Smooth muscle cell (in vitro differentiated cells): ENCODE measurements at regions not wholly inside any gene's neighbourhood (a gene's known extent, or its start where the extent isn't known, plus 50 kb on each side); places are given as distances from the start of the nearest gene placed in this dataset.

Experiments used
- DNase-seq: peaks from one replicate; lab custom pipeline; 2025; ENCODE audit not compliant: unreplicated experiment; lab: John Stamatoyannopoulos, UW
- H2AFZ ChIP-seq: fragments of 200-600 bp; sonication (generic); 2 replicates; pipeline ENCODE4 v1.6.0; 2016; ENCODE audit warnings: antibody characterized with exemption, low read depth, mild to moderate bottlenecking
- H3F3A ChIP-seq: fragments of 200-600 bp; sonication (generic); 2 replicates; pipeline ENCODE4 v1.6.0; 2017; ENCODE audit warnings: antibody characterized with exemption, low read depth
- H3K27ac ChIP-seq: fragments of 200-600 bp; sonication (generic); 2 replicates; pipeline ENCODE4 v1.5.1; 2016; ENCODE audit warnings: low read depth, mild to moderate bottlenecking
- H3K27me3 ChIP-seq: fragments of 200-600 bp; sonication (generic); 2 replicates; pipeline ENCODE4 v1.6.1; 2016; ENCODE audit warnings: low read depth, mild to moderate bottlenecking
- H3K36me3 ChIP-seq: fragments of 200-600 bp; sonication (generic); 2 replicates; pipeline ENCODE4 v1.5.1; 2016; ENCODE audit warnings: low read depth
- H3K4me1 ChIP-seq: fragments of 200-600 bp; sonication (generic); 2 replicates; pipeline ENCODE4 v1.5.1; 2016; ENCODE audit warnings: low read depth
- H3K4me2 ChIP-seq: fragments of 200-600 bp; sonication (generic); 2 replicates; pipeline ENCODE4 v1.6.0; 2016; ENCODE audit warnings: mild to moderate bottlenecking
- H3K4me3 ChIP-seq: fragments of 200-600 bp; sonication (generic); 2 replicates; pipeline ENCODE4 v1.5.1; 2016; ENCODE audit warnings: mild to moderate bottlenecking
- H3K79me2 ChIP-seq: fragments of 200-600 bp; sonication (generic); 2 replicates; pipeline ENCODE4 v1.6.0; 2016; ENCODE audit warnings: low read depth, mild to moderate bottlenecking
- H3K9ac ChIP-seq: fragments of 200-600 bp; sonication (generic); 2 replicates; pipeline ENCODE4 v1.6.0; 2016; ENCODE audit warnings: low read depth
- H3K9me3 ChIP-seq: fragments of 200-600 bp; sonication (generic); replicated peaks from 2 replicates; pipeline ENCODE4 v1.5.1; 2016; ENCODE audit warnings: low read depth
- H4K20me1 ChIP-seq: fragments of 200-600 bp; sonication (generic); 2 replicates; pipeline ENCODE4 v1.6.0; 2016; ENCODE audit warnings: low read depth
- WGBS: methylation state at CpG from one replicate; pipeline ENCODE4 v1.1.7; 2016; ENCODE audit warnings: low lambda C conversion rate; 5-methylcytosine and 5-hydroxymethylcytosine counted together
- TF ChIP-seq, protein P1 (sequence below): fragments of 200-600 bp; sonication (generic); IDR thresholded peaks from 2 replicates; pipeline ENCODE4 v1.5.1; 2017; ENCODE audit warnings: borderline replicate concordance, mild to moderate bottlenecking, antibody characterized with exemption; ENCODE audit not compliant: insufficient read depth, poor library complexity, severe bottlenecking

GRCh38 chr7:125681508-125681907 lies 751.9 kb upstream of the POT1 start:
- no peaks in the 10 kb centered on the region for H3K4me1 ChIP-seq
- no peak overlapping the region for H3K9ac ChIP-seq
- no peak overlapping the region for H3K27ac ChIP-seq
- no peaks in the 10 kb centered on the region for H3K27me3 ChIP-seq
- WGBS = 98% methylated on average over 3 of the region's 3 CpGs
- TF ChIP-seq, protein P1, sequence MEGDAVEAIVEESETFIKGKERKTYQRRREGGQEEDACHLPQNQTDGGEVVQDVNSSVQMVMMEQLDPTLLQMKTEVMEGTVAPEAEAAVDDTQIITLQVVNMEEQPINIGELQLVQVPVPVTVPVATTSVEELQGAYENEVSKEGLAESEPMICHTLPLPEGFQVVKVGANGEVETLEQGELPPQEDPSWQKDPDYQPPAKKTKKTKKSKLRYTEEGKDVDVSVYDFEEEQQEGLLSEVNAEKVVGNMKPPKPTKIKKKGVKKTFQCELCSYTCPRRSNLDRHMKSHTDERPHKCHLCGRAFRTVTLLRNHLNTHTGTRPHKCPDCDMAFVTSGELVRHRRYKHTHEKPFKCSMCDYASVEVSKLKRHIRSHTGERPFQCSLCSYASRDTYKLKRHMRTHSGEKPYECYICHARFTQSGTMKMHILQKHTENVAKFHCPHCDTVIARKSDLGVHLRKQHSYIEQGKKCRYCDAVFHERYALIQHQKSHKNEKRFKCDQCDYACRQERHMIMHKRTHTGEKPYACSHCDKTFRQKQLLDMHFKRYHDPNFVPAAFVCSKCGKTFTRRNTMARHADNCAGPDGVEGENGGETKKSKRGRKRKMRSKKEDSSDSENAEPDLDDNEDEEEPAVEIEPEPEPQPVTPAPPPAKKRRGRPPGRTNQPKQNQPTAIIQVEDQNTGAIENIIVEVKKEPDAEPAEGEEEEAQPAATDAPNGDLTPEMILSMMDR = no peak
- no peak overlapping the region for H3K4me3 ChIP-seq
- no peaks in the 10 kb centered on the region for H3F3A ChIP-seq
- no peak overlapping the region for H3K4me2 ChIP-seq
- no peak for DNase-seq
- H3K36me3 ChIP-seq = no peaks in the 10 kb centered on the region
- no peaks in the 10 kb centered on the region for H3K9me3 ChIP-seq
- H2AFZ ChIP-seq = no peak overlapping the region
- no peaks in the 10 kb centered on the region for H3K79me2 ChIP-seq
- no peaks in the 10 kb centered on the region for H4K20me1 ChIP-seq

DNA sequence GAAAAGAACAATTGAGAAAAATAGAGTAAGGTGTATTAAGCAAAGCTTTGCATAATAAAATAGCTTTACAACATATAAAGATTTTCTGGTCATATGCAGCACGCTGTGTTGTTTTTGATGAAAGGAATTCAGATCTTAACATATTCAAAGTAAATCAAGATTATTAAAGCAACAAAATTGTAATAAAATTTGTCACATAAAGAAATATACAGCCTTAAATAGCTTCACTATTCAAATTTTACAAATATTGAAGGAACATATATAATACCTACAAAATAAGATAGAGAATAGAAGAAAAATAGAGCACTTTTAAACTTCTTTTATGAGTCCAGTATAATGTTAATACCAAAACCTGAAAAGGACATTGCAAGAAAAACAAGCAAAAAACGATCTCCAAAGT lies 749.1 kb upstream of the POT1 start:
- no peaks in the 10 kb centered on the region for H3K9me3 ChIP-seq
- no peak for DNase-seq
- no peak overlapping the region for H3K4me3 ChIP-seq
- H2AFZ ChIP-seq = no peak overlapping the region
- 81% methylated on average over 2 of the region's 2 CpGs for WGBS
- no peaks in the 10 kb centered on the region for H4K20me1 ChIP-seq
- H3K36me3 ChIP-seq = no peaks in the 10 kb centered on the region
- no peak overlapping the region for H3K27ac ChIP-seq
- TF ChIP-seq, protein P1 = no peak
- no peaks in the 10 kb centered on the region for H3K79me2 ChIP-seq
- no peak overlapping the region for H3K4me2 ChIP-seq
- H3K9ac ChIP-seq = no peak overlapping the region
- H3K4me1 ChIP-seq = no peaks in the 10 kb centered on the region
- H3K27me3 ChIP-seq = no peaks in the 10 kb centered on the region
- no peaks in the 10 kb centered on the region for H3F3A ChIP-seq

DNA sequence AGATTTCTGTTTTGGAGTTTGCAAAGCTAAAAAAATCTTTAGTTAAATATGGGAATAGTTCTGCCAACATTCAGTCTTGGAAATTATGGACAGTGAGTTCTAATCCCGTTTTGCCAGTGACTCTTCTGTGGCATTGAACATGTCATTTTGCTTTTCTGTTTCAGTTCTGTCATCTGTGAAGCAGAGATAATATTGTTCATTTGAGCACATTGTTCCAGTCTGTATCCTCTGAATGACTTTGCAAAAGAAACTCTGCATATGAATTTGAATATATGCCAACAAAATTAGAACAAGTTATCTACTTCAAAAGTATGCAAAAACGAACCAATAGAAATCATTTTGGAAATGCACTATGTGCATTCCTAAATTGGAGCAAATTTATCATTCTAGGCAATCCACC lies 746.0 kb upstream of the POT1 start:
- Histone ChIP-seq H3K27me3 (no peaks in the 10 kb centered on the region), H3K4me1 (no peaks in the 10 kb centered on the region), H3K27ac (no peak overlapping the region), H4K20me1 (no peaks in the 10 kb centered on the region), H3F3A (no peaks in the 10 kb centered on the region), H3K9me3 (no peaks in the 10 kb centered on the region), H3K36me3 (no peaks in the 10 kb centered on the region), H2AFZ (no peak overlapping the region), H3K4me3 (no peak overlapping the region), H3K9ac (no peak overlapping the region), H3K79me2 (no peaks in the 10 kb centered on the region), H3K4me2 (no peak overlapping the region)
- no peak for DNase-seq
- TF ChIP-seq, protein P1 = no peak
- 91% methylated on average over 2 of the region's 2 CpGs for whole genome bisulfite sequencing

DNA sequence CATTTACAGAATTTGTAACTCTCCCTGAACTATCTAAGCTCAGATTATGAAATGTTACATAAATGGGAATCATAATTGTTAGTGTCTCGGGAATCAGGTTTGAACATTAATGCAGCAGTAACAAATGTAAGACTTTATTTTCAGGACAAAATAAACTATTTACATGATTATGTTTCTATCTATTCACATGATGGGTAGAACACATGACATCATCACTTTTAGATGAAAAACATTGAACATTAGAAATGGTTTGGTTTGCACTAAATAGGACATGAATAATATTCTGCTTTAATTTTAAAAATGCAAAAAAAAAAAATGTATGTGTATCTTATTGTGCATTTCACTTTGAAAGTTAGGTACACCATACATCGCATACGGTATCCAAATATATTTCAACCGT lies 745.5 kb upstream of the POT1 start:
- no peaks in the 10 kb centered on the region for H4K20me1 ChIP-seq
- H3K79me2 ChIP-seq = no peaks in the 10 kb centered on the region
- H2AFZ ChIP-seq = no peak overlapping the region
- 97% methylated on average over 4 of the region's 4 CpGs for WGBS
- no peak overlapping the region for H3K4me3 ChIP-seq
- no peaks in the 10 kb centered on the region for H3F3A ChIP-seq
- no peak overlapping the region for H3K9ac ChIP-seq
- H3K27me3 ChIP-seq = no peaks in the 10 kb centered on the region
- no peak for DNase-seq
- H3K4me2 ChIP-seq = no peak overlapping the region
- TF ChIP-seq, protein P1 = no peak
- no peaks in the 10 kb centered on the region for H3K9me3 ChIP-seq
- no peaks in the 10 kb centered on the region for H3K36me3 ChIP-seq
- no peaks in the 10 kb centered on the region for H3K4me1 ChIP-seq
- no peak overlapping the region for H3K27ac ChIP-seq
